Endothelial cell (in vitro differentiated cells): ENCODE measurements at regions not wholly inside any gene's neighbourhood (a gene's known extent, or its start where the extent isn't known, plus 50 kb on each side); places are given as distances from the start of the nearest gene placed in this dataset.
"Not testable (repeated sequence)": the region's sequence is repeated elsewhere in the genome, so short reads cannot be mapped to it uniquely, and the experiment has no call there.

ENCODE experiments used
- DNase-seq: peaks from one replicate; pipeline ENCODE4 v3.0.0; 2021; ENCODE audit warnings: low spot score
- H3K27ac Mint-ChIP-seq: one replicate; pipeline ENCODE4 v1.8.0; 2021; ENCODE audit warnings: mixed read lengths, inconsistent platforms; ENCODE audit not compliant: unreplicated experiment
- H3K27me3 Mint-ChIP-seq: one replicate; pipeline ENCODE4 v1.8.0; 2021; ENCODE audit warnings: mild to moderate bottlenecking, moderate library complexity, mixed read lengths, inconsistent platforms; ENCODE audit not compliant: unreplicated experiment
- H3K36me3 Mint-ChIP-seq: one replicate; pipeline ENCODE4 v1.8.0; 2021; ENCODE audit warnings: mild to moderate bottlenecking, low read depth, mixed read lengths, inconsistent platforms; ENCODE audit not compliant: unreplicated experiment
- H3K4me1 Mint-ChIP-seq: one replicate; pipeline ENCODE4 v1.8.0; 2021; ENCODE audit warnings: mild to moderate bottlenecking, mixed read lengths, inconsistent platforms; ENCODE audit not compliant: unreplicated experiment
- H3K4me3 Mint-ChIP-seq: one replicate; pipeline ENCODE4 v1.8.0; 2021; ENCODE audit warnings: mild to moderate bottlenecking, mixed read lengths, inconsistent platforms; ENCODE audit not compliant: unreplicated experiment
- H3K9me3 Mint-ChIP-seq: one replicate; pipeline ENCODE4 v1.8.0; 2021; ENCODE audit warnings: mixed read lengths, inconsistent platforms; ENCODE audit not compliant: unreplicated experiment
- TF ChIP-seq, protein P1 (sequence below): fragments of 200-600 bp; sonication (generic); IDR thresholded peaks from one replicate; pipeline ENCODE4 v1.5.0; 2021; ENCODE audit warnings: antibody characterized with exemption; ENCODE audit not compliant: unreplicated experiment

DNA sequence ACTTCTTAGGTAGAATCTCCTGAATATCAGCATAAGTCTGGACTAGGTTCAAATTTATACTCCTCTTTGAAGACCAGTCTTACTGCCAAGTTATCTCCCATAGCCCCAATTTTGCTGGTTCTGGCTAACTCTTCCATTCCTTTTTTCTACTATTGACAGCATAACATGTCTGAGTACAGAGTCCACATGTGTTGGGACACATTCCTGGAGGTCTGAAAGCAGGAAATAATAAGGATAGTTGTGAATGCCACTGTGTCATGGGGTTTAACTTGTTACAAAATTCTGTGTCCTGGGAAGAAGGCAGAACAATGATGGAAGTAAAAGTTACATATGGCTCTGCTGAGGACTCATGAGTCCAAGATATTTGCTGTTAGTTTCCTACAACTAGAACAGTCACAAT lies 57.4 kb upstream of the ZBTB20 start:
- TF ChIP-seq, protein P1, sequence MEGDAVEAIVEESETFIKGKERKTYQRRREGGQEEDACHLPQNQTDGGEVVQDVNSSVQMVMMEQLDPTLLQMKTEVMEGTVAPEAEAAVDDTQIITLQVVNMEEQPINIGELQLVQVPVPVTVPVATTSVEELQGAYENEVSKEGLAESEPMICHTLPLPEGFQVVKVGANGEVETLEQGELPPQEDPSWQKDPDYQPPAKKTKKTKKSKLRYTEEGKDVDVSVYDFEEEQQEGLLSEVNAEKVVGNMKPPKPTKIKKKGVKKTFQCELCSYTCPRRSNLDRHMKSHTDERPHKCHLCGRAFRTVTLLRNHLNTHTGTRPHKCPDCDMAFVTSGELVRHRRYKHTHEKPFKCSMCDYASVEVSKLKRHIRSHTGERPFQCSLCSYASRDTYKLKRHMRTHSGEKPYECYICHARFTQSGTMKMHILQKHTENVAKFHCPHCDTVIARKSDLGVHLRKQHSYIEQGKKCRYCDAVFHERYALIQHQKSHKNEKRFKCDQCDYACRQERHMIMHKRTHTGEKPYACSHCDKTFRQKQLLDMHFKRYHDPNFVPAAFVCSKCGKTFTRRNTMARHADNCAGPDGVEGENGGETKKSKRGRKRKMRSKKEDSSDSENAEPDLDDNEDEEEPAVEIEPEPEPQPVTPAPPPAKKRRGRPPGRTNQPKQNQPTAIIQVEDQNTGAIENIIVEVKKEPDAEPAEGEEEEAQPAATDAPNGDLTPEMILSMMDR = no peak
- H3K36me3 Mint-ChIP-seq = no peaks in the 10 kb centered on the region
- no peaks in the 10 kb centered on the region for H3K27me3 Mint-ChIP-seq
- no peak overlapping the region for H3K4me3 Mint-ChIP-seq
- DNase-seq = no peak
- H3K9me3 Mint-ChIP-seq = no peaks in the 10 kb centered on the region
- H3K27ac Mint-ChIP-seq = no peak overlapping the region
- peaks cover 2% of the 10 kb centered on the region for H3K4me1 Mint-ChIP-seq

DNA sequence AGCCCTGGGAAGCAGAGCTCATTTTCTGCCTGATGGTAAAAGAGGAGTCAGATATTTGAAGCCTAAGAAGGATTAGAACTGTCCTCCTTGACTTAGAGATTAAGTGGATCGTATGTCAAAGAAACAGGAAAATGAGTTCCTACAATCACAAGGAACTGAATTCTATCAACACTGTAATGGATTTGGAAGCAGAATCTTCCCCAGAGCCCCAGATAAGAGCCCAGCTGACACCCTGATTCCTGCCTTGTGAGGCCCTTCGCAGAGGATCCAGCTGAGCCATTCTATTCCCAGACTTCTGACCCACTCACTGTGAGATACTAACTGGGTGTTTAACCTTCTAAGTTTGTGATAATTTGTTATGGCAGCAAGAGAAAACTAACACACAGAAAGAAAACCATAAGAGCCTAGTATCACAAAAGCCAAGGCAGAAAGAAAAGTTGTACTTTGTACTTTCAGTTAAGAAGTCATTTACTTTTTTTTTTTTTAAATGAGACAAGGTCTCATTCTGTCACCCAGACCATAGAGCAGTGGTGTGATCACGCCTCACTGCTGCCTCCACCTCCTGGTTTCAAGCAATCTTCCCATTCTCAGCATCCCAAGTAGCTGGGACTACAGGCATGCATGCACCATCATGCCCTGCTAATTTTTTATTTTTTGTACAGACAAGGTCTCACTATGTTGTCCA lies 61.1 kb upstream of the ZBTB20 start:
- TF ChIP-seq, protein P1 = no peak
- H3K4me3 Mint-ChIP-seq = no peak overlapping the region
- no peak for DNase-seq
- H3K4me1 Mint-ChIP-seq = peaks cover 6% of the 10 kb centered on the region
- no peaks in the 10 kb centered on the region for H3K27me3 Mint-ChIP-seq
- no peaks in the 10 kb centered on the region for H3K36me3 Mint-ChIP-seq
- H3K9me3 Mint-ChIP-seq = no peaks in the 10 kb centered on the region
- H3K27ac Mint-ChIP-seq = no peak overlapping the region

DNA sequence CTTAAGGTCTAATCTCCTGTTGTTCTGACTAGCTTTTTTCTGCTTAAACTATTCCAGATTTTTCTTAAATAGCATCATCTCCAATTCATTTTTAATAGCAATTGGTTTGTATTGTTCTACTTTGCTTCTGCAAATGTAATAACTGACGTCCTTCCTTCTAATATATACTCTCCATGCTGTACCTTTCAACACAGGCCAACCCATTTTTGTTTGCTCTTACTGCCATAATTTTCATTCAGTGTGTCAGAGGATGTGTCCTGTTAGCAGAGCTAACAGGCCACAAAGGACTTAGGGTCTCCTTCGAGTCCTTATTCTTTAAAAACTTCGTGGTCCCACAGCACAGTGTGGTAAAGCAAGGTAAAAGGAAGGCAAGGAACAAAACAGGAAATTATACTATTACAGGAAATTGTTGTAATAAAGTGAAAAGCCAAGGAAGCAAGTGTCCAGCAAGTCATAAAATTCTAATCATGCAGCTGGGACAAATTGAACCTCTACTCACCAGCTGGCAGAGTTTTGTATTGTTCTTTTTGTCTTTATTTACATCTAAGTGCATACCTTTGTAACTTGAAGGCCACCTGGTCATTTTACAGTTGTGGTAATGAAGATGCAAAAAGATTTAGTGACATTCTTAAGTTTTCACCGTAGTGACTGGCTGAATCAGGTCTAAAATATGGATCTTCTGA lies 64.9 kb upstream of the ZBTB20 start:
- DNase-seq = no peak
- no peak overlapping the region for H3K27ac Mint-ChIP-seq
- TF ChIP-seq, protein P1 = no peak

DNA sequence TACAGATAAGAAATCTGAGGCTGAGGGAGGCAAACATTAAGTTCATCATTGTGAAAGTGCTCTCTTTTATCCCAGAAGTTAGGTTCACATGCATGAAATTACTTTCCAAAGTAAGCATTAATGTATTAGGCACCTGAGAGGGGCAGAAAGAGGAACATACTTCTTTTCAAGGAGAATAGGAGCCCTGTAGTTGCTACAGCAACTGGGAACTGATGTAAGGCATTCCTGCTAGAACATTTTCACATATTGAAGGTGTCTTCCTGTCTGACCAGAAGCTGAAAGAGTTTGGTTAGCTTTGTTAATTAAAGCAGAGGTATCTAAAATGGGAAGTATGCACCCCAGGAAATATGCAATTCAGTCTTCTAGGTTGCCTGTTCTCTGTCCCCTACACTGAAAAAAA lies 65.5 kb upstream of the ZBTB20 start:
- peaks cover 6% of the 10 kb centered on the region for H3K4me1 Mint-ChIP-seq
- H3K27ac Mint-ChIP-seq = no peak overlapping the region
- no peak overlapping the region for H3K4me3 Mint-ChIP-seq

More for the DNA sequence above, 64.9 kb upstream of the ZBTB20 start:
- Mint-ChIP-seq H3K4me3 (no peak overlapping the region), H3K36me3 (no peaks in the 10 kb centered on the region), H3K4me1 (peaks cover 6% of the 10 kb centered on the region), H3K27me3 (peaks cover 2% of the 10 kb centered on the region), H3K9me3 (no peaks in the 10 kb centered on the region)

DNA sequence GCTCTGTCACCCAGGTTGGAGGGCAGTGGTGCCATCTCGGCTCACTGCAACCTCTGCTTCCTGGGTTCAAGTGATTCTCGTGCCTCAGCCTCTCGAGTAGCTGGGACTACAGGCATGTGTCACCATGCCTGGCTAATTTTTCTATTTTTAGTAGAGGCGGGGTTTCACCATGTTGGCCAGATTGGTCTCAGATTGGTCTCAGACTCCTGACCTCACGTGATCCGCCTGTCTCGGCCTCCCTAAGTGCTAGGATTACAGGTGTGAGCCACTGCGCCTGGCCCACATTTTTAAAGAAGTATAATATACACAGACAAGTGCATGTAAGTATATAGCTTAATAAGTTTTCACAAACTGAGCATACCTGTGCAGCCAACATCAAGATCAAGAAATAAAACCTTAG lies 66.0 kb upstream of the ZBTB20 start:
- H3K36me3 Mint-ChIP-seq, H3K4me3 Mint-ChIP-seq, H3K27ac Mint-ChIP-seq, H3K4me1 Mint-ChIP-seq, H3K9me3 Mint-ChIP-seq, DNase-seq, H3K27me3 Mint-ChIP-seq: not testable (repeated sequence)

More for the DNA sequence above, 65.5 kb upstream of the ZBTB20 start:
- no peaks in the 10 kb centered on the region for H3K36me3 Mint-ChIP-seq
- DNase-seq = no peak
- TF ChIP-seq, protein P1 = no peak
- peaks cover 2% of the 10 kb centered on the region for H3K27me3 Mint-ChIP-seq
- no peaks in the 10 kb centered on the region for H3K9me3 Mint-ChIP-seq
